ENCODE measurements at regions not wholly inside any gene's neighbourhood (a gene's known extent, or its start where the extent isn't known, plus 50 kb on each side); places are given as distances from the start of the nearest gene placed in this dataset.

DNA sequence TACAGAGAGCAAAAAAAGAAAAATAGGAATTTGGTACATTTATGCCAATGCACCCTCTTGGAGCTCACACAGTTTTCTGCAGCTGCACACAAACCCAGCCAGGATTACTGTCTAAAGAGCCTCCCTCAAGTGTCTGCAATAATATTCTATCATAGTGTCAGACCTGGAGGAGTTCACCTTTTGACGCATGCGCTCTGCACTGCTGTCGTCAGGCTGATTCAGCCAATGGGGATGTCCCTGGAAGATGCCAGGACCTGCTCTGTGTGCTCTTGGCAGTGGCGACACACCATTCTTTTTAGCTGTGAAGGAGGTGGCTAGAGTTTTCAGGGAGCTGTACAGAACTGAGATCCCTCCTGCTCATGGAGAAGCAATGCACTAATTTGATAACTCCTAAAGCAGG, 249.0 kb upstream of the KIRREL3 start:
- TF ChIP-seq ELF4 (CRISPR knock-in tag; IDR thresholded peaks at IDR 0.05; ENCODE audit: low read depth) (no peak), ATF1 (CRISPR knock-in tag; IDR thresholded peaks at IDR 0.05) (no peak), ZNF416 (CRISPR knock-in tag; IDR thresholded peaks at IDR 0.05) (no peak), FOXJ3 (CRISPR knock-in tag; IDR thresholded peaks at IDR 0.05; ENCODE audit: borderline replicate concordance) (no peak), CBFB (CRISPR knock-in tag; IDR thresholded peaks at IDR 0.05; ENCODE audit: low read depth) (no peak), ZNF263 (CRISPR knock-in tag; IDR thresholded peaks at IDR 0.05; ENCODE audit: low read depth) (no peak), JUN (CRISPR knock-in tag; IDR thresholded peaks at IDR 0.05) (no peak), NFATC4 (CRISPR knock-in tag; IDR thresholded peaks at IDR 0.05) (no peak), FOXK1 (CRISPR knock-in tag; IDR thresholded peaks at IDR 0.05) (no peak)
- TF ChIP-seq, protein P1, sequence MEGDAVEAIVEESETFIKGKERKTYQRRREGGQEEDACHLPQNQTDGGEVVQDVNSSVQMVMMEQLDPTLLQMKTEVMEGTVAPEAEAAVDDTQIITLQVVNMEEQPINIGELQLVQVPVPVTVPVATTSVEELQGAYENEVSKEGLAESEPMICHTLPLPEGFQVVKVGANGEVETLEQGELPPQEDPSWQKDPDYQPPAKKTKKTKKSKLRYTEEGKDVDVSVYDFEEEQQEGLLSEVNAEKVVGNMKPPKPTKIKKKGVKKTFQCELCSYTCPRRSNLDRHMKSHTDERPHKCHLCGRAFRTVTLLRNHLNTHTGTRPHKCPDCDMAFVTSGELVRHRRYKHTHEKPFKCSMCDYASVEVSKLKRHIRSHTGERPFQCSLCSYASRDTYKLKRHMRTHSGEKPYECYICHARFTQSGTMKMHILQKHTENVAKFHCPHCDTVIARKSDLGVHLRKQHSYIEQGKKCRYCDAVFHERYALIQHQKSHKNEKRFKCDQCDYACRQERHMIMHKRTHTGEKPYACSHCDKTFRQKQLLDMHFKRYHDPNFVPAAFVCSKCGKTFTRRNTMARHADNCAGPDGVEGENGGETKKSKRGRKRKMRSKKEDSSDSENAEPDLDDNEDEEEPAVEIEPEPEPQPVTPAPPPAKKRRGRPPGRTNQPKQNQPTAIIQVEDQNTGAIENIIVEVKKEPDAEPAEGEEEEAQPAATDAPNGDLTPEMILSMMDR (IDR thresholded peaks at IDR 0.05): no peak
- TF ChIP-seq, protein P2, sequence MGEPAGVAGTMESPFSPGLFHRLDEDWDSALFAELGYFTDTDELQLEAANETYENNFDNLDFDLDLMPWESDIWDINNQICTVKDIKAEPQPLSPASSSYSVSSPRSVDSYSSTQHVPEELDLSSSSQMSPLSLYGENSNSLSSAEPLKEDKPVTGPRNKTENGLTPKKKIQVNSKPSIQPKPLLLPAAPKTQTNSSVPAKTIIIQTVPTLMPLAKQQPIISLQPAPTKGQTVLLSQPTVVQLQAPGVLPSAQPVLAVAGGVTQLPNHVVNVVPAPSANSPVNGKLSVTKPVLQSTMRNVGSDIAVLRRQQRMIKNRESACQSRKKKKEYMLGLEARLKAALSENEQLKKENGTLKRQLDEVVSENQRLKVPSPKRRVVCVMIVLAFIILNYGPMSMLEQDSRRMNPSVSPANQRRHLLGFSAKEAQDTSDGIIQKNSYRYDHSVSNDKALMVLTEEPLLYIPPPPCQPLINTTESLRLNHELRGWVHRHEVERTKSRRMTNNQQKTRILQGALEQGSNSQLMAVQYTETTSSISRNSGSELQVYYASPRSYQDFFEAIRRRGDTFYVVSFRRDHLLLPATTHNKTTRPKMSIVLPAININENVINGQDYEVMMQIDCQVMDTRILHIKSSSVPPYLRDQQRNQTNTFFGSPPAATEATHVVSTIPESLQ (CRISPR knock-in tag; IDR thresholded peaks at IDR 0.05): no peak
- TF ChIP-seq, protein P3, sequence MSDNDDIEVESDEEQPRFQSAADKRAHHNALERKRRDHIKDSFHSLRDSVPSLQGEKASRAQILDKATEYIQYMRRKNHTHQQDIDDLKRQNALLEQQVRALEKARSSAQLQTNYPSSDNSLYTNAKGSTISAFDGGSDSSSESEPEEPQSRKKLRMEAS (CRISPR knock-in tag; IDR thresholded peaks at IDR 0.05): no peak
- TF ChIP-seq, protein P4, sequence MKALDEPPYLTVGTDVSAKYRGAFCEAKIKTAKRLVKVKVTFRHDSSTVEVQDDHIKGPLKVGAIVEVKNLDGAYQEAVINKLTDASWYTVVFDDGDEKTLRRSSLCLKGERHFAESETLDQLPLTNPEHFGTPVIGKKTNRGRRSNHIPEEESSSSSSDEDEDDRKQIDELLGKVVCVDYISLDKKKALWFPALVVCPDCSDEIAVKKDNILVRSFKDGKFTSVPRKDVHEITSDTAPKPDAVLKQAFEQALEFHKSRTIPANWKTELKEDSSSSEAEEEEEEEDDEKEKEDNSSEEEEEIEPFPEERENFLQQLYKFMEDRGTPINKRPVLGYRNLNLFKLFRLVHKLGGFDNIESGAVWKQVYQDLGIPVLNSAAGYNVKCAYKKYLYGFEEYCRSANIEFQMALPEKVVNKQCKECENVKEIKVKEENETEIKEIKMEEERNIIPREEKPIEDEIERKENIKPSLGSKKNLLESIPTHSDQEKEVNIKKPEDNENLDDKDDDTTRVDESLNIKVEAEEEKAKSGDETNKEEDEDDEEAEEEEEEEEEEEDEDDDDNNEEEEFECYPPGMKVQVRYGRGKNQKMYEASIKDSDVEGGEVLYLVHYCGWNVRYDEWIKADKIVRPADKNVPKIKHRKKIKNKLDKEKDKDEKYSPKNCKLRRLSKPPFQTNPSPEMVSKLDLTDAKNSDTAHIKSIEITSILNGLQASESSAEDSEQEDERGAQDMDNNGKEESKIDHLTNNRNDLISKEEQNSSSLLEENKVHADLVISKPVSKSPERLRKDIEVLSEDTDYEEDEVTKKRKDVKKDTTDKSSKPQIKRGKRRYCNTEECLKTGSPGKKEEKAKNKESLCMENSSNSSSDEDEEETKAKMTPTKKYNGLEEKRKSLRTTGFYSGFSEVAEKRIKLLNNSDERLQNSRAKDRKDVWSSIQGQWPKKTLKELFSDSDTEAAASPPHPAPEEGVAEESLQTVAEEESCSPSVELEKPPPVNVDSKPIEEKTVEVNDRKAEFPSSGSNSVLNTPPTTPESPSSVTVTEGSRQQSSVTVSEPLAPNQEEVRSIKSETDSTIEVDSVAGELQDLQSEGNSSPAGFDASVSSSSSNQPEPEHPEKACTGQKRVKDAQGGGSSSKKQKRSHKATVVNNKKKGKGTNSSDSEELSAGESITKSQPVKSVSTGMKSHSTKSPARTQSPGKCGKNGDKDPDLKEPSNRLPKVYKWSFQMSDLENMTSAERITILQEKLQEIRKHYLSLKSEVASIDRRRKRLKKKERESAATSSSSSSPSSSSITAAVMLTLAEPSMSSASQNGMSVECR (CRISPR knock-in tag; IDR thresholded peaks at IDR 0.05; ENCODE audit: borderline replicate concordance): no peak
- TF ChIP-seq, protein P5, sequence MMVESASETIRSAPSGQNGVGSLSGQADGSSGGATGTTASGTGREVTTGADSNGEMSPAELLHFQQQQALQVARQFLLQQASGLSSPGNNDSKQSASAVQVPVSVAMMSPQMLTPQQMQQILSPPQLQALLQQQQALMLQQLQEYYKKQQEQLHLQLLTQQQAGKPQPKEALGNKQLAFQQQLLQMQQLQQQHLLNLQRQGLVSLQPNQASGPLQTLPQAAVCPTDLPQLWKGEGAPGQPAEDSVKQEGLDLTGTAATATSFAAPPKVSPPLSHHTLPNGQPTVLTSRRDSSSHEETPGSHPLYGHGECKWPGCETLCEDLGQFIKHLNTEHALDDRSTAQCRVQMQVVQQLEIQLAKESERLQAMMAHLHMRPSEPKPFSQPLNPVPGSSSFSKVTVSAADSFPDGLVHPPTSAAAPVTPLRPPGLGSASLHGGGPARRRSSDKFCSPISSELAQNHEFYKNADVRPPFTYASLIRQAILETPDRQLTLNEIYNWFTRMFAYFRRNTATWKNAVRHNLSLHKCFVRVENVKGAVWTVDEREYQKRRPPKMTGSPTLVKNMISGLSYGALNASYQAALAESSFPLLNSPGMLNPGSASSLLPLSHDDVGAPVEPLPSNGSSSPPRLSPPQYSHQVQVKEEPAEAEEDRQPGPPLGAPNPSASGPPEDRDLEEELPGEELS (CRISPR knock-in tag; IDR thresholded peaks at IDR 0.05): no peak

Data from WTC11 (cell line).